ENCODE measurements at regions not wholly inside any gene's neighbourhood (a gene's known extent, or its start where the extent isn't known, plus 50 kb on each side); places are given as distances from the start of the nearest gene placed in this dataset.

DNA sequence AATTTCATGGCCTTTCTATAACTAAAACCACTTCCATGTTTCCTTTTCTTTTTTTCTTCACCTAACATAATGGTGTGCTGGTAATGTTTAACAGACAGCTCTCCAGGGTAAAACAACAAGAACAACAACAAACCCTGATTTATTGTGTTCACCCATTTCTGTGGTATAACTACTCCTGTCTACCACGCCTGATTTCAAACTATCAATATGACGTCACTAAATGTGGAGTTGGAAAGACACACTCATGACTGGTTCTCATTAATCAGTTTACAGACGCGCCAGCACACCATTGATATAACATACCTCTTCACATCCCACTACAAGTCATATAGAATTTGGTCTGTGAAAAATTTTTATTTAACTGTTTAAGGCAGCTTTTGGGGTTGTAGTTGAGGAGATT is 142.9 kb downstream of the ARRDC3 start:
- no peak for DNase-seq

DNA sequence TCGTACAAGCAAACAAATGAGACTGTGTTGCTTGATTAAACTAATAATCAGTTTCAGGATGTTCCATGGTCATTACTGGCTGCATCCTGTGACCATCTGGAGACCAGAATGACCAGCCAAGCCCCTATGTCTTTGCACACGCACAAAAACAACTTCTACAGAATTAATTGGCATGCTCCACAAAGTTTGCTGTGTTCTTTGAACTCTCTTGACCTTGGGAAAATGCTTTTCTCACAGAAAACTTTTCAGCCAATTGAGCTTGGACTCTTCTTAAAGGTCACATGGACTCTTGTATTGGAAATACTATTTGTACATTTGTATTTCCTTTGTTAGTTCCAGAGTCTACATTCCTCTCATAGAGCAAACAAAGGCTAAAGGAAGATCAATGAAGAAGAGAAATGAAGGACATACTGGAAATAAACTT is 147.8 kb downstream of the ARRDC3 start:
- DNase-seq = no peak

DNA sequence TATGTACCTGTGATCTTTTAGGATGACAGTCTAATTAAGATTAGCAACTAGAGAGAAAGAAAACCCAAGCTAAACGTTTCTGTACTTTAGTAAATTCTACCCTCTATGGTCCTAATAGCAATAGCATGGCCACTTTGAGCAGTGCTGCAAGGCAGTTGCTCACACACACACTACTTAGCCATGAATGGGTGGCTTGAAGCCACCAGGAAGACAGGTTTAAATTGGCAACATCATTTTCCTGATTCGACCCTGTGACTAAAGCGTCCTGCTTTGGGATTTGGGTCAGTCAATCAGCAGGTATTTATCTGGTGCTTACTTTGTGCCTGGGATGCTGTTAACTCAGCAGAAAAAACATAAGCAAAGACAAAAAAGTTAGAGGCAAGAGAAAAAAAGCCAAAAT is 150.6 kb downstream of the ARRDC3 start:
- no peak for DNase-seq

DNA sequence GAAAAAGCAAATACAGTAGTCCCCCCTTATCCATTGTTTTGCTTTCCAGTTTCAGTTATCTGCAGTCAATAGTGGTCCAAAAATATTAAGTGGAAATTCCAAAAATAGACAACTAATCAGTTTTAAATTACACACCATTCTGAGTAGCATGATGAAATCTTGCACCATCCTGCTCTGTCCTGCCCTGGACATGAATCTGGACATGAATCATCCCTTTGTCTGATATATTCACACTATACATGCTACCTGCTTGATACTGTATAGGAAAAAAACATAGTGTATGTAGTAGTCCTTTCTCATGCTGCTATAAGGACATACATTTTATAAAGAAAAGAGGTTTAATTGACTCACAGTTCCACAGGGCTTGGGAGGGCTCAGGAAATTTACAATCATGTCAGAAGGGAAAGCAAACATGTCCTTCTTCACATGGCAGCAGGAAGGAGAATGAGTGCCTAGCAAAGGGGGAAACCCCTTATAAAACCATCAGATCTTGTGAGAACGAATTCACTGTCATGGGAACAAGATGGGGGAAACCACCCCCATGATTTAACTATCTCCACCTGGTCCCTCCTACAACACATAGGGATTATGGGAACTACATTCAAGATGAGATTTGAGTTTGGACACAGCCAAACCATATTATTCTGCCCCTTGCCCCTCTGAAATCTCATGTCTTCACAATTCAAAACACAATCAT is 153.9 kb downstream of the ARRDC3 start:
- peak; percentile 45 for DNase-seq

DNA sequence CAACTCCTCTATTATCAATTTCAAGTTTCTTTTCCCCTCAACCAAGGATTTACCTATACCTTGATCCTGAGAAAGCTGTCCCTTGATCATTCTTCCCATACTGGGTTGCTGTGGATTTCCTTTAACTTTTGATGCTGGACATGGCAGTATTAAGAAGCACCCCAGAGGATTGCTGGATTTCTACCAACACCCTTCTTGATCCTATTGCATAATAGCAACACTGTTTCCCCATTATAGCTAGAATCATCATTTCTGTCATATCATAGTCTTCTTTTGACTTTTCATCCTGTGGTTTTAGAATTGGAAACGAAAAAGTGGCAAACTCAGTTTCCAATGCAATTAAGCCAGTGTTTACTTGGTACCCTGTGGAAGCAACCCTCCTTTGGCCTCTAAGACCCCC is 154.9 kb downstream of the ARRDC3 start:
- DNase-seq = no peak

DNA sequence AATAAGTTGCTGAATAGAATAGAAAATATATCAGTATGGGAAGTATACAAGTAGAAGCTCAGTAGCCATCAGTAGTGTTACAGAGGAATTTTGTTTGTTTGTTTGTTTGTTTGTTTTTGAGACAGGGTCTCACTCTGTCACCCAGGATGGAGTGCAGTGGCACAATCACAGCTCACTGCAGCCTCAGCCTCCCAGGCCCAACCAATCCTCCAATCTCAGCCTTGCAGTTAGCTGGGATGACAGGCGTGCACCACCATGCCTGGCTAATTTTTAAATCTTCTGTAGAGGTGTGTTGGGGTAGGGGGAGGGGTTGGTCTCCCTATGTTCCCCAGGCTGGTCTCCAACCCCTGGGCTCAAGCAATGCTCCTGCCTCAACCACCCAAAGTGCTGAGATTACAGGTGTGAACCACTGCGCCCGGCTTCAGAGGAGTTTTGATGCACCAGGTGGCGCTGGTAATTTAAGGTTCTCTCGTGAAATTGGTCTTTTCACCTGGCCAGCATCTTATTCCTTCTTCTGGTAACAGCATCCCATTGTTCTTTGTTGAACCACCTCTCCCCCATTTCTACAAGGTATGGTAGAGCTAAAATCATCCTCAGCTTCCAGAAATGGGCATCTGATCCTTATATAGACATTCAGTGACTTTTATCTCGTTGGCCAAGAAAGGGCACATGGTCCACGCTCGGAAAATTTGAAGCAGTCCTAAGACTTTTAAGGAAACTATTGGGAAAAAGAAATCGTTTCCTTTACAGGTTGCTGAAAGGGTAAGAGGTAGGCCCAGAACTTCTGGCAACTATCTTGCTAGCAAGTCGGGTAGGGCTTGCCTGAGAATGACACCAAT is 157.1 kb downstream of the ARRDC3 start:
- DNase-seq = no peak

DNA sequence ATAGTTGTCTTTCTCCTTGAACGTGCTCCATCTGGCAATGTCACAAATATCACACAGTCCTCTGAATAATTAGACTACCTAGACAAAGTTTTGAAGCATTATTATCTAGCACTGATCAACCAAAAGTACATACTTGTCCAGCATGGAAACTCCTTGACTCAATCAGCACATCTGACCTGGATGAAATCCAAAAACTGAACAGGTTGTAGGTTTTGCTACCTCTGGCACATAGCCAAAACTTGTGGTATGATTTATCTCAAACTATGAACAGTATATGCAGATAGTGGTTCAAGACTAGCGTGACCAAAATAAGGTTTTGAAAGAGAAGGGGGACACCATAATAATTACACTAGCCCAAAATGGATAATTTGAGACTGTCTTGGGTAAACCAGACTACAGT is 158.1 kb downstream of the ARRDC3 start:
- DNase-seq = no peak

DNA sequence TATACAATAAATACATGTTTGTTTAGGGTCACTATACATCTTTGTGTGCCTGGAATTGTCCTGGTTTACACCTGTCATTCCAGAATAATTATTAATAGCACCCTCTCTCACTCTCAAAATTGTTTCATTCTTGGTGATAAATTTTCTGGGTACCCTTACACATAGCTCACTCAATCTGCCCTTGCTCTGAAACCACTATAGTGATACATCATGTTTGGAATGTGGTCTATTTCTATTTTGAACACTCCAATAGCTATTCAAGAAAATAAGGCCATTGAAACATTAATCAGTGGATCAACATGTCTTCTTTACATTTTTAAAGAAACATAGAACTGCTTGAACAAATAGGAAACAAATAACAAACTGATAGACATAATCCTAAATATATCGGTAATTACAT is 158.7 kb downstream of the ARRDC3 start:
- peak; percentile 66 for DNase-seq

DNA sequence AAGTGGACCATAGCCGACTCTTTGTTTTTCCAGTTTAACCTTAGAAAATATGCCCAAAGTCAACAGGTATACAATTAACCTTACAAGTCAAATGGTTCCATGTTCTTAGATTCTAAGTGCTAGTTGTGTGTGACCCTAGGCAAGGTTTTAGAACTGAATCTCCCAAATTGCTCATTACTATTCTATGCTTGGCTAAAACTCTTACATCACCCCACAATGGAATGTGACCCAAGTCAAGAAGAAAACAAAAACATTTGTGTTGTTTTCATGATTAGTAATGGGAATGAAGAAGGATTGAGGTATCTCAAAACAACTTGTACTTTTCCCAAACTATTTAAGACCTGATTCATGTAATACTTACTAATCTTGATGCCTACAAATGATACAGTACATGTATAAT is 159.2 kb downstream of the ARRDC3 start:
- DNase-seq = no peak

DNA sequence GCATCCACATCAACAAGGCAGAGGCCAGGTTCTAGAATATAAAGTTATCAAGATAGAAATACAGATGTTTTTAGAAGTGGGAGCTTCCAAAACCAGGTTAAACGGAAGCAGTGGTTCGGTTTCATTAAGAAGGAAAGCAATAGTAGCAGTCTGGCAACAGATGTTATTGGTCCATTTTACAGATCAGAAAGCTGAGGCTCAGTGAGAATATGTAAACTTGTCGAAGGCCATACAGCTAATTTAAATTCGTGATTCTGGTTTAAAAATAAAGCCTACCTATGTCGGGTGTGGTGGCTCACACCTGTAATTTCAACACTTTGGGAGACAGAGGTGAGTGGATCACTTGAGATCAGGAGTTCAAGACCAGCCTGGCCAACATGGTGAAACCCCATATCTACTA is 160.6 kb downstream of the ARRDC3 start:
- DNase-seq = no peak

DNA sequence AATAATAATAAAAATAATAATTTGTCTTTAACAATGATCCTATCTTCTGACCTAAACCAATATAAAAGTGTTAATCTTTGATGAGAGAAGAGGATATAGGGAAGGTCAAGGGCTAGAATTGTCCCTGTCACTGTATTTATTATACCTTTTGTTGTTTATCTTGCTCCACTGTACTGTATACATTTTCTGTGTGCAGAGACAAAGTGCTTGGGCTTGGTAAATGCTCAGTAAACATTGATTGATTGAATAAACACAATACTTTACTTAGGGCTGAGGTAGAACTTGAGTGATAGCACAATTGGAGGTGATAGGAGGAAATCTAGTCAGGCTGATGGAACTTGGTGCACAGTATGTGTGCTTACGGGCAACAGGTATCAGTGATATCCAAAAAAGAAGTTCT is 161.2 kb downstream of the ARRDC3 start:
- no peak for DNase-seq

DNA sequence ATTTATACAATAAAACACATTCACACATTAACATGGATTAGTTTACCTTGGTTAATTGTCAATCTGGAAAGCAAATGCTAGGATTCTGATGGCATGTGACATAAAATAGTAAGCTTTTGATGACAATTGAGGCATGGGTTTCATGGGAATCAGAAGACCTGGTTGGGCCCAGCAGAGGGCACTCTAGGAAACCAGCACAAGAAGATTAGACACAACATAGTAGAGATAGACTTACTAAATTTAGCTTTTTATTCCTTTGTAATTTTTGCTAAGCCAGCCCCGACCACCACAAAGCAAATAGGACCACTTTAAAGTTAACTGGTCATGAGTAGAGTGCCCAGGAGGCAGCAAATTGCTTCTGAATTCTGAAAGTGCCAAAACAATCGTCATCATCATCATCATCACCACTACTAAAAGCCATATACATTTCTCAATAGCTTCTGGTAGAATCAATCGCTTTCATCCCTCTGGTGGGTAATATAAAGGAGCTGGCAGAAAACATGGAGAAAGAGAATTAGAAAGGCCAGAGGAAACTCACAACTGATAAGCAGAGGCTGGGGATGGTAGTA is 163.2 kb downstream of the ARRDC3 start:
- no peak for DNase-seq

DNA sequence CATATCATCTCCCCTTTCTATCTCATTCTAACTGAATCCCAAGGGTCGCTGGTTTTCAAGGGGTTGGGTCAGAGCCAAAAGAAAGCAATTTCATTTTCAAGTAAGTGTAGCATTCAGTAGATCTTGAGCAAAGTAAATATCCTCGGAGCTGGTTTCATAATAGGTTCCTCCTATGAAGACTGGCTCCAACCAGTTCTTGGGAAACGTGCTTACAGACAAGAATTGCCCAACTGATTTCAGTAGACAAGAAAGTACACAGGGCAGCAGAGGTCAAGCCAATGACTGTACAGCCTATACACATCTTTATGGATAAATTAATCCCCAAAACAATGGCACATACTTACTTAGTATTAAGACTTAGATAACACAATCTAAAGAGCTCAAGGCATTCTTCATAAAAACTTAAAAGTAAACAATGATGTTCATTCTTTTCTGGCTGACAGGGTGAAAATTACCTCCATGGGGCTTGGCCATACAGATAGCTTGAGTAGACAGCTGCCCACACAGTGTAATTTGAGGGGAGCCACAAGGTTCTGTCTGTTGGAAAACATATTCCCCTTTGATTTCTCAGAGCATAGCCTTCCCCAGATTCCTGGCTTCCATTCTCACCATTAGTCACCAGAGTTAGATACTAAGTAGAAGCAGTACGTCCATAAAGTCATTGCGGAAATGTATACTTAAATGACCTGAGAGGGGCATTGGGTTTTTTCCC is 163.9 kb downstream of the ARRDC3 start:
- DNase-seq = peak; percentile 50

DNA sequence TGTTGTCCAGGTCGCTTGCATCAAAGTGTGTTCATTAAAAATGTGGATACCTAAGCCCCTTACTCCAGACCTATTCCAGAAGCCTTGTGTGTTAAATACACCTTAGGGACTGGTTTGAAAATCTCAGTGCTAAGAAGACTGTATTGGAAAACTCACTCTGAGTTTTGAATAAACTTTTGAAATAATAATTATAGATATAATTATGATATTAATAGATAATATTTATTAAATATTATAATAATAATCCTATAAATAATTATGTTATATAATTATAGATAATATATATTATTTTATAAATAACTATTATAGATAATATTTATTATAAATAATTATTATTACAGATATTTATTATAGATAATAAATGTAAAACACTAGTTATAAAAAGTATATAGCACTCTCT is 165.3 kb downstream of the ARRDC3 start:
- no peak for DNase-seq

DNA sequence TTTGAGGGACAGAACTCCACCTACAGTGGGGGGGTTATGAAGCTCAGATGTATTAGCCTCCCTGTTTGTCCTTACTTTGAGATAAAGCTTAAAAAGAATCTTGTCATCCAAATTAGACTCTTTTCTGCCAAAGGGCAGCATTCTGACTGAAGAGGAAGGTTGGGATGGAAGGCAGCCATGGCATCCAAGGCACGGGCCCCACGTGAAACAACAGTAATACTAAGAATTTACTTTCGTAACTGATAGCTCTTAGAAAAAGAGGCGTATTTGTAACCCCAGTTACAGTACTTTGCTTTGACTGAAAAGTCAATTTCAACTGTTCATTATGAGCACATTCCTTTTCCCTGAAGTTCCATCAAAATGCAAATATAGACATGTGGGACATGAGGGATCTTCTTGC is 168.5 kb downstream of the ARRDC3 start:
- DNase-seq = no peak

Data from fibroblast of skin of abdomen (primary cell).